GM20000 (cell line): ENCODE measurements at regions not wholly inside any gene's neighbourhood (a gene's known extent, or its start where the extent isn't known, plus 50 kb on each side); places are given as distances from the start of the nearest gene placed in this dataset.

Experiments used
- DNase-seq: peaks from one replicate; pipeline ENCODE4 v3.0.0; 2012; ENCODE audit warnings: low spot score
- TF ChIP-seq, protein P1 (sequence below): IDR thresholded peaks from 2 replicates; pipeline ENCODE4 v1.5.1; 2012; ENCODE audit warnings: mild to moderate bottlenecking, control low read depth; ENCODE audit errors: extremely low read depth, missing control alignments

- no peak for DNase-seq
- TF ChIP-seq, protein P1, sequence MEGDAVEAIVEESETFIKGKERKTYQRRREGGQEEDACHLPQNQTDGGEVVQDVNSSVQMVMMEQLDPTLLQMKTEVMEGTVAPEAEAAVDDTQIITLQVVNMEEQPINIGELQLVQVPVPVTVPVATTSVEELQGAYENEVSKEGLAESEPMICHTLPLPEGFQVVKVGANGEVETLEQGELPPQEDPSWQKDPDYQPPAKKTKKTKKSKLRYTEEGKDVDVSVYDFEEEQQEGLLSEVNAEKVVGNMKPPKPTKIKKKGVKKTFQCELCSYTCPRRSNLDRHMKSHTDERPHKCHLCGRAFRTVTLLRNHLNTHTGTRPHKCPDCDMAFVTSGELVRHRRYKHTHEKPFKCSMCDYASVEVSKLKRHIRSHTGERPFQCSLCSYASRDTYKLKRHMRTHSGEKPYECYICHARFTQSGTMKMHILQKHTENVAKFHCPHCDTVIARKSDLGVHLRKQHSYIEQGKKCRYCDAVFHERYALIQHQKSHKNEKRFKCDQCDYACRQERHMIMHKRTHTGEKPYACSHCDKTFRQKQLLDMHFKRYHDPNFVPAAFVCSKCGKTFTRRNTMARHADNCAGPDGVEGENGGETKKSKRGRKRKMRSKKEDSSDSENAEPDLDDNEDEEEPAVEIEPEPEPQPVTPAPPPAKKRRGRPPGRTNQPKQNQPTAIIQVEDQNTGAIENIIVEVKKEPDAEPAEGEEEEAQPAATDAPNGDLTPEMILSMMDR = no peak
Observed at GRCh38 chr20:60838297-60838696, 413.8 kb upstream of the CDH4 start.

DNA sequence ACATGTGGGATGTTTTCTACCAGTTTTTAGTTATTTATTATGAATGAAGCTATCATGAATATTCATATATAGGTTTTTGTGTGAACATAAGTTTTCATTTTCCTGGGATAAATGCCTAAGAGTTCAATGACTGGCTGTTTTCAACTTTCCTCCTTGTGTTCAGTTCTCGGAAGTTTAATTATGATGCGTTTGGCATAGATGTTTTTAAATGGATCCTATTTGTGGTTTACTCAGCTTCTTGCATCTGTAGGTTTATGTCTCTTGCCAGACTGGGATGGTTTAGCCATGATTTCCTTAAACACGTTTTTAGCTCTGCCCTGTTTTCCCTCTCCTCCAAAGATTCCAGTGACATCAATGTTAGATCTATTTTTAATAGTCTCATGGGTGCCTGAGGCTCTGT lies 411.1 kb upstream of the CDH4 start:
- DNase-seq = no peak
- TF ChIP-seq, protein P1 = no peak

DNA sequence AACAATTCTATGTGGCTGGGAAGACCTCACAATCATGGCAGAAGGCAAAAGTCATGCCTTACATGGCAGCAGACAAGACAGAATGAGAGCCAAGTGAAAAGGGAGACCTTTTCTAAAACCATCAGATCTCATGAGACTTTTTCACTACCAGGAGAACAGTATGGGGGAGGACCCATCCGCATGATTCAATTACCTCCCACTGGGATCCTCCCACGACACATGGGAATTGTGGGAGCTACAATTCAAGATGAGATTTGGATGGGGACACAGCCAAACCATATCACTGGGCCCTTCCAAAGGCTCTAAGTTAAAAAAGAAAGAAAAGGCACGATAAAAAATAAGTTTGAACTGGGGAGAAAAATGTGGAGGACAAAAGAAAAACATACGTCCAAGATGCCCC lies 406.9 kb upstream of the CDH4 start:
- TF ChIP-seq, protein P1 = no peak
- DNase-seq = no peak

DNA sequence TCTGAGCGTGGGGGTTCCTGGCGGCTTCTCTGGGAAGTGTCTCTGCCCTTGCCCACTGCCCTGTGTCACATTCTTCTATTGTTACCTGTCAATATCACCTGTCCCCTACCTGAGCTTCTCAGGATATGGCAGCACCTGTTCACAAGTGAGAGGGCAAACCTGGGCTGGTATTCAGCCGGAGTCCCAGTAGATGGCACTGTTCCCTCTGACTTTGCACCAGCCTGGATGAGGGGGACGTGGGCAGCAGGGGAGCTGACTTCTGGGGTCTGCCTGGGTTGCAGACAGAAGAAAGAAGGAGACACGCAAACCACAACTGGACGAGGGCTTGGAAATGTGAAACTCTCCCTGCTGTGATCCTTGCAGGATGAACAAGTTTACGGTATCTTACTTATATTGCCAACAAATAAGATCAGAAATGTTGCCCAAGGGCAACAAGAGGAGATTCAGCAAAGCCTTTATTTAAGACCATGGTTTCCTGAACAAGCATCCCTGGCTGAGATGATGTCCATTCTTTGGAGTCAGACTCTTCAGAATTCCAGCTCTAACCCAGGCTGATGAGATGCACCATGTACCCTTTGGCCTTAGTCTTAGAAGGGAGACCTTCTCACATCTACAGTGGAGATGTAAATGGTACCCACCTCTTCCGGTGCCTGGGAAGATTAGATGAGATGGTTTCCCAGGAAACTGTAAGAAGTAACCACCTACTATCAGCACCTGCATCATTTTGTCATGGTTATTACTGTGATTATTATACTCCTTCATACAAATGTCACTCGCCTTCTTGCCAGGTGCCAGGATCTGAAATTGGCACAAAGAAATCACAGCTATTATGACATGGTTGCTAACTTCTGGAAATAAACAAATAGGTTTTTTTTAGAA lies 400.0 kb upstream of the CDH4 start:
- no peak for DNase-seq
- TF ChIP-seq, protein P1 = peak; percentile 26

DNA sequence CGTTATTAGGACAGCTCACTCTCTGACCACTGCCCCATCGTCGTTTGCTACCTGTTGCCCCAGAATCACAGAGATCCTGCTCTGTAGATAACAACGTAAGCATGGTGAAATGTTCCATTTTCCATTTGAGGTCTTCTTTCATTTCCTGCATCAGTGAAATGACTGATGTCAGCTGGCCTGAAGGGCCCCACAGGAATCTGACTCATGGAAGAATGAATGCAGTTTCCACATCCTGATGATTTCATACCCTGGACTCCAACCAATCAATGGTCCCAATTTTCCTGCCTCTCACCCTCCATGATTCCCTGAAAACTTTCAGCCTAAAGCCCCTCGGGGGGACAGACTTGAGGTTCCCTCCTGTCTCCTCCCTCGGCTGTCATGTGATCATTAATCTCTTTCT lies 394.4 kb upstream of the CDH4 start:
- TF ChIP-seq, protein P1 = no peak
- DNase-seq = no peak

DNA sequence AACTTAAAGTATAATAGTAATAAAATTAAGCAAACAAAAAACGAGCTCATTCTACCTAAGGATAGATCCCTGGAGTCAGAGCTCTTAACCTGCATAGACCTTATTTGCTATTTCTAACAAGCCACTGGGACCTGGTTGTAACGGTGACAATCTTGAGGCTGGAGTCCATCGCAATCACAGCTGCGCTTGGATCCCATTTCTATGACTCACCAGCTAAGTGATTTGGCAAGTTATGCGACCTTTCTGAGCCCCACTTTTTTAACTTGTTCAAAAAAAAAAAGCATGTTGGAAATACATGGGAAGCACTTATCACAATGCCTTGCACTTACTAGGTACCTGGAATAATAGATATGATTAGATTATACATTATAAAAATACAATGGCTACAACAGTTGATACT lies 389.5 kb upstream of the CDH4 start:
- DNase-seq = no peak
- TF ChIP-seq, protein P1 = no peak

DNA sequence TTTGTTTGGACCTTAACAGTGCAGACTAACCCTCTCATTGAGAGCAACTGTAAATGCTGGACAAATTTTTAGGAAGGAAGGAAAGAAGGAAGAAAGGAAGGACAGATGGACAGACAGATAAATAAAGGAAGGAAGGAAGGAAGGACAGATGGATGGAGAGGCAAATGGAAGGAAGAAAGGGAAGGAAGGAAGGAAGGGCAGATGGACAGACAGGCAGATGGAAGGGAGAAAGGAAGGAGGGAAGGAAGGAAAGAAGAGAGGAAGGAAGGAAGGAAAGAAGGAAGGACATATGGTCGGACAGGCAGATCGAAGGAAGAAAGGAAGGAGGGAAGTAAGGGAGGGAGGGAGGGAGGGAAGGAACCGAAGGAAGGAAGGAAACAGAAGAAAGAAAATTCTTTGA lies 388.5 kb upstream of the CDH4 start:
- TF ChIP-seq, protein P1 = no peak
- DNase-seq = no peak
